ENCODE measurements at regions not wholly inside any gene's neighbourhood (a gene's known extent, or its start where the extent isn't known, plus 50 kb on each side); places are given as distances from the start of the nearest gene placed in this dataset.
"Not testable (repeated sequence)": the region's sequence is repeated elsewhere in the genome, so short reads cannot be mapped to it uniquely, and the experiment has no call there.

DNA sequence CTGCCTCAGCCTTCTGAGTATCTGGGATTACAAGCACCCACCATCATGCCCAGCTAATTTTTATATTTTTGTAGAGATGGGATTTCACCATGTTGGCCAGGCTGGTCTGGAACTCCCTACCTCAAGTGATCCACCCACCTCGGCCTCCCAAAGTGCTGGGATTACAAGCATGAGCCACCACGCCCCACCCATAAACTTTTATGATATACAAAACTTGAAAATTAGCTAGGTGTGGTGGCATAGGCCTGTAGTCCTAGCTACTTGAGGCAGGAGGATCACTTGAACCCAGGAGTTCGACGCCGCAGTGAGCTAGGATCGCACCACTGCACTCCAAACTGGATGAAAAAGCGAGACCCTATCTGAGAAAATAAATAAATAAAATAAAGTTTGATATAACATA, 149.5 kb upstream of the ATF7IP start:
- TF ChIP-seq FOXP1 (CRISPR knock-in tag; IDR thresholded peaks at IDR 0.05; ENCODE audit: borderline replicate concordance); ELF4 (CRISPR knock-in tag; IDR thresholded peaks at IDR 0.05; ENCODE audit: low read depth); PREB (CRISPR knock-in tag; IDR thresholded peaks at IDR 0.05; ENCODE audit: borderline replicate concordance); KAT7 (CRISPR knock-in tag; IDR thresholded peaks at IDR 0.05; ENCODE audit: borderline replicate concordance); ATF6 (CRISPR knock-in tag; IDR thresholded peaks at IDR 0.05); NR3C1 (CRISPR knock-in tag; conservative IDR thresholded peaks at IDR 0.05; ENCODE audit: low read depth); ZNF138 (CRISPR knock-in tag; conservative IDR thresholded peaks at IDR 0.05); ZSCAN18 (CRISPR knock-in tag; IDR thresholded peaks at IDR 0.05); TEAD1 (CRISPR knock-in tag; IDR thresholded peaks at IDR 0.05): not testable (repeated sequence)
- TF ChIP-seq, protein P1, sequence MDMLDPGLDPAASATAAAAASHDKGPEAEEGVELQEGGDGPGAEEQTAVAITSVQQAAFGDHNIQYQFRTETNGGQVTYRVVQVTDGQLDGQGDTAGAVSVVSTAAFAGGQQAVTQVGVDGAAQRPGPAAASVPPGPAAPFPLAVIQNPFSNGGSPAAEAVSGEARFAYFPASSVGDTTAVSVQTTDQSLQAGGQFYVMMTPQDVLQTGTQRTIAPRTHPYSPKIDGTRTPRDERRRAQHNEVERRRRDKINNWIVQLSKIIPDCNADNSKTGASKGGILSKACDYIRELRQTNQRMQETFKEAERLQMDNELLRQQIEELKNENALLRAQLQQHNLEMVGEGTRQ (CRISPR knock-in tag; IDR thresholded peaks at IDR 0.05): not testable (repeated sequence)
- TF ChIP-seq, protein P2, sequence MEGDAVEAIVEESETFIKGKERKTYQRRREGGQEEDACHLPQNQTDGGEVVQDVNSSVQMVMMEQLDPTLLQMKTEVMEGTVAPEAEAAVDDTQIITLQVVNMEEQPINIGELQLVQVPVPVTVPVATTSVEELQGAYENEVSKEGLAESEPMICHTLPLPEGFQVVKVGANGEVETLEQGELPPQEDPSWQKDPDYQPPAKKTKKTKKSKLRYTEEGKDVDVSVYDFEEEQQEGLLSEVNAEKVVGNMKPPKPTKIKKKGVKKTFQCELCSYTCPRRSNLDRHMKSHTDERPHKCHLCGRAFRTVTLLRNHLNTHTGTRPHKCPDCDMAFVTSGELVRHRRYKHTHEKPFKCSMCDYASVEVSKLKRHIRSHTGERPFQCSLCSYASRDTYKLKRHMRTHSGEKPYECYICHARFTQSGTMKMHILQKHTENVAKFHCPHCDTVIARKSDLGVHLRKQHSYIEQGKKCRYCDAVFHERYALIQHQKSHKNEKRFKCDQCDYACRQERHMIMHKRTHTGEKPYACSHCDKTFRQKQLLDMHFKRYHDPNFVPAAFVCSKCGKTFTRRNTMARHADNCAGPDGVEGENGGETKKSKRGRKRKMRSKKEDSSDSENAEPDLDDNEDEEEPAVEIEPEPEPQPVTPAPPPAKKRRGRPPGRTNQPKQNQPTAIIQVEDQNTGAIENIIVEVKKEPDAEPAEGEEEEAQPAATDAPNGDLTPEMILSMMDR (IDR thresholded peaks at IDR 0.05): not testable (repeated sequence)
